Trophoblast cell (in vitro differentiated cells and primary cell): ENCODE measurements at regions not wholly inside any gene's neighbourhood (a gene's known extent, or its start where the extent isn't known, plus 50 kb on each side); places are given as distances from the start of the nearest gene placed in this dataset.

Experiments
- DNase-seq, 2 donors: peaks; one replicate each; pipeline ENCODE4 v3.0.0-alpha.2; 2016
- H2AFZ ChIP-seq: 2 replicates; pipeline ENCODE4 v1.6.1; 2013; ENCODE audit warnings: low read length, moderate library complexity, mild to moderate bottlenecking; ENCODE audit not compliant: insufficient read depth, poor library complexity
- H2AK5ac ChIP-seq: 2 replicates; pipeline ENCODE4 v1.6.1; 2013; ENCODE audit warnings: mild to moderate bottlenecking, low read length
- H2BK120ac ChIP-seq: 2 replicates; pipeline ENCODE4 v1.6.1; 2013; ENCODE audit warnings: low read length, mild to moderate bottlenecking, moderate library complexity; ENCODE audit not compliant: insufficient read depth, poor library complexity
- H2BK12ac ChIP-seq: 2 replicates; pipeline ENCODE4 v1.6.1; 2013; ENCODE audit warnings: mild to moderate bottlenecking, low read length, moderate library complexity
- H2BK5ac ChIP-seq: 2 replicates; pipeline ENCODE4 v1.6.1; 2013; ENCODE audit warnings: low read length, low read depth, moderate library complexity, mild to moderate bottlenecking; ENCODE audit not compliant: poor library complexity
- H3K14ac ChIP-seq: 2 replicates; pipeline ENCODE4 v1.6.1; 2013; ENCODE audit warnings: mild to moderate bottlenecking, low read length
- H3K18ac ChIP-seq: 2 replicates; pipeline ENCODE4 v1.6.1; 2013; ENCODE audit warnings: mild to moderate bottlenecking, low read length
- H3K23ac ChIP-seq: 2 replicates; pipeline ENCODE4 v1.6.1; 2013; ENCODE audit warnings: low read length
- H3K27ac ChIP-seq: 2 replicates; pipeline ENCODE4 v1.5.1; 2013; ENCODE audit warnings: low read depth, mild to moderate bottlenecking, inconsistent platforms, low read length, moderate library complexity
- H3K27me3 ChIP-seq: 2 replicates; pipeline ENCODE4 v1.6.1; 2013; ENCODE audit warnings: inconsistent platforms, mild to moderate bottlenecking, low read length, moderate library complexity; ENCODE audit not compliant: insufficient read depth
- H3K36me3 ChIP-seq, 2 experiments: 1 replicate in 1 of 2; 2 replicates in 1 of 2; pipeline ENCODE4 v1.6.1; 2013; ENCODE audit warnings: low read length in 2 of 2, mild to moderate bottlenecking in 2 of 2, moderate library complexity in 1 of 2; ENCODE audit not compliant: insufficient read depth in 2 of 2, control insufficient read depth in 1 of 2
- H3K4ac ChIP-seq: 2 replicates; pipeline ENCODE4 v1.6.1; 2013; ENCODE audit warnings: low read depth, mild to moderate bottlenecking, low read length, moderate library complexity
- H3K4me1 ChIP-seq, 2 experiments: 1 replicate in 1 of 2; 2 replicates in 1 of 2; pipeline ENCODE4 v1.6.1; 2013; ENCODE audit warnings: low read length in 2 of 2, mild to moderate bottlenecking in 2 of 2, moderate library complexity in 1 of 2; ENCODE audit not compliant: insufficient read depth in 2 of 2, control insufficient read depth in 1 of 2
- H3K4me2 ChIP-seq: 2 replicates; pipeline ENCODE4 v1.6.1; 2013; ENCODE audit warnings: inconsistent platforms, mild to moderate bottlenecking, low read length, moderate library complexity
- H3K4me3 ChIP-seq: 2 replicates; pipeline ENCODE4 v1.5.1; 2013; ENCODE audit warnings: mild to moderate bottlenecking, low read depth, low read length, inconsistent platforms
- H3K79me1 ChIP-seq: one replicate; pipeline ENCODE4 v1.6.1; 2013; ENCODE audit warnings: low read length
- H3K79me2 ChIP-seq: 2 replicates; pipeline ENCODE4 v1.6.1; 2013; ENCODE audit warnings: low read length, mild to moderate bottlenecking; ENCODE audit not compliant: control insufficient read depth, insufficient read depth, poor library complexity
- H3K9ac ChIP-seq: 2 replicates; pipeline ENCODE4 v1.6.1; 2013; ENCODE audit warnings: mild to moderate bottlenecking, low read length
- H3K9me3 ChIP-seq: 2 replicates; pipeline ENCODE4 v1.6.1; 2013; ENCODE audit warnings: low read depth, mild to moderate bottlenecking, control low read depth, inconsistent platforms, low read length; ENCODE audit not compliant: insufficient read depth
- H4K12ac ChIP-seq: 2 replicates; pipeline ENCODE4 v1.6.1; 2013; ENCODE audit warnings: low read depth, mild to moderate bottlenecking, low read length, moderate library complexity
- H4K8ac ChIP-seq: 2 replicates; pipeline ENCODE4 v1.6.1; 2013; ENCODE audit warnings: low read depth, mild to moderate bottlenecking, low read length, moderate library complexity
- H4K91ac ChIP-seq: one replicate; pipeline ENCODE4 v1.6.1; 2013; ENCODE audit warnings: low read depth, mild to moderate bottlenecking, low read length, moderate library complexity
- WGBS: extraction: QIAGEN DNeasy Blood & Tissue Kit; methylation state at CpG from one replicate; pipeline ENCODE4 v1.1.7; 2013; ENCODE audit warnings: missing lambda C conversion rate; ENCODE audit not compliant: insufficient read length, insufficient coverage; ENCODE audit errors: extremely low coverage; 5-methylcytosine and 5-hydroxymethylcytosine counted together

DNA sequence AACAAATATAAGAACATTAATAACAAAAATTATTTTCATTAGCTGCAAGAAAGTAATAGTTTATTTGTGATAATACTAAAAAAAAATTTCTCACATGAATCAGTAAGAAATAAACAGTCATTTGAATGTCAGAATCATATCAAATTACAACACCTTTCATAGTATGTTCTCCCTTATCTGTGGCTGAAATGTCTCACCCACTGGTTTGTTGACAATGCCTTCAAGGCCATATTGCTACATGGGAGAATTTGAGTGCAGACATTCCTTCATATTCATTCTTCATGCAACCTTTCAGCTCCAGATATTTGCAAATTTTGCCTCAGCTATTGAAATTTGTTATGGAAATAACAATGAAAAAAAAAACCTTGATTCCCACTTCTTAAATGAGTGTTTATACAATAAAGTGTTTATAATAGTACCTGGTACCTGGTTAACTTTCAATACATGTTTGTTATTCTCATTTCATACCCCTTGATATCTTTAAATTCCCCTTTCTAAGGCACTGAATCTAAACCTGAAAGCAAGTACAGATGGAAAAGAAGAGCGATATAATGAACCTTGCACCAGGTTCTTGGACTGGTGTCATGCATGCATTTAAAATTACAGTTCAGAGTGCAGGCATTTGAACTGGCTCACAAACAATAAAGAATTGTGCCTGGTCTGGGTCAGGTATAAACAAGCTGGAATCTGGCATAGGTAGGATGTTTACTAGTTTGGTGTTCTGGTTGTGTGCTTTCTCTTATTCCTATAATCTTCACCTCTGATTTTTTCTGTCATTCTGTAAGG, 242.2 kb upstream of the ADGRL2 start:
- Histone ChIP-seq H4K12ac (no peak overlapping the region), H3K18ac (no peak overlapping the region), H2BK12ac (no peak overlapping the region), H3K4me3 (no peak overlapping the region), H4K91ac (no peak overlapping the region), H2BK5ac (no peak overlapping the region), H3K9ac (no peak overlapping the region), H3K9me3 (no peaks in the 10 kb centered on the region), H3K4me1 (peaks cover 5 to 8% of the 10 kb centered on the region in 2 experiments), H3K27ac (no peak overlapping the region), H3K4me2 (no peak overlapping the region), H3K36me3 (no peaks in the 10 kb centered on the region), H3K14ac (no peak overlapping the region), H2AK5ac (no peak overlapping the region), H3K4ac (no peak overlapping the region), H3K27me3 (no peaks in the 10 kb centered on the region), H2BK120ac (no peak overlapping the region), H2AFZ (no peak overlapping the region), H3K79me2 (no peaks in the 10 kb centered on the region), H3K79me1 (peaks cover 2% of the 10 kb centered on the region), H4K8ac (no peak overlapping the region), H3K23ac (no peak overlapping the region)
- no peak for DNase-seq
- no CpG with 5 or more reads among the region's 1 CpG for WGBS

DNA sequence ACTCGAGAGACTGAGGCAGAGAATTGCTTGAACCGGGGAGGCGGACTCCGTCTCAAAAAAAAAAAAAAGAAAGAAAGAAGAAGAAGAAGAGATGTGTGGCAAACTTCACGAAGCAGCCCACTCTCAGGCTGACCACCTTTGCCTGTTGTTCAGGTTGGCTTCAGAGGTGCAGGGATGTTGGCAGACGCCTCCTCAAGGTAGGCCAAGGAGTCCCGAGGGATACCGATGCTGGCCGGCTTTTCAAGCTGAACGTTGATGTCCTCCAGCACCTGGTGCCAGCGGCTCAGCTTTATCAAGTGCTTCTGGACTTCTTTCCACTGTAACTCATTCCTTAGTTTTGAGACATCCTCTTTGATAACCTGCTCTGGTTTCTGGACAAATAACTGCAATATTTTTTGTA, 243.8 kb upstream of the ADGRL2 start:
- no peaks in the 10 kb centered on the region for H3K36me3 ChIP-seq
- H3K4me1 ChIP-seq: peaks cover 5 to 10% of the 10 kb centered on the region in 2 experiments
- H2BK12ac ChIP-seq: peak overlapping the region; percentile 41
- no peak overlapping the region for H3K4me3 ChIP-seq
- H3K14ac ChIP-seq: no peak overlapping the region
- H3K27me3 ChIP-seq: no peaks in the 10 kb centered on the region
- no peak overlapping the region for H3K4ac ChIP-seq
- no peak overlapping the region for H2AFZ ChIP-seq
- peaks cover 4% of the 10 kb centered on the region for H3K79me1 ChIP-seq
- H4K8ac ChIP-seq: no peak overlapping the region
- H4K12ac ChIP-seq: no peak overlapping the region
- H3K9me3 ChIP-seq: no peaks in the 10 kb centered on the region
- no peaks in the 10 kb centered on the region for H3K79me2 ChIP-seq
- H2AK5ac ChIP-seq: peak overlapping the region; percentile 38
- H4K91ac ChIP-seq: peak overlapping the region; percentile 5
- H3K4me2 ChIP-seq: no peak overlapping the region
- WGBS: no CpG with 5 or more reads among the region's 11 CpGs
- H2BK5ac ChIP-seq: no peak overlapping the region
- peak in 1 of 2 donors; percentile 32 for DNase-seq
- no peak overlapping the region for H2BK120ac ChIP-seq
- H3K9ac ChIP-seq: no peak overlapping the region
- H3K23ac ChIP-seq: no peak overlapping the region
- no peak overlapping the region for H3K27ac ChIP-seq
- H3K18ac ChIP-seq: no peak overlapping the region

DNA sequence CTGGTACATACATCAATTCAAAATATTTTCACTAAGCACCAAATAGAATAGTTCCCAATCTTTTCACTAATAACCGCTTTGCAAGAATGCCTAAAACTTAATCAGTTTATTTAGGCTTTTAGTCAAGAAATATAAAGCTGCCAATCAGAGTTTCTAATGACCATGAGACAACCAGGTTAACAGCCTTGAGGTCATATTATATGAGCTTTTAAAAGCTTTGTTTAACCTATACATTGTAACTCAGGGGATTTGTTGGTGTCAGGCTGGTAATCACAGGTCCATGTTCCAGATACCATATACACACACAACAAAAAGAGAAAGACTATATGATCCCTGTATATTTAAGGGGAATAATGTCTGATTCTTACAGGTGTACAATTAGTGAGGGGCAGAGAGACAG, 246.2 kb upstream of the ADGRL2 start:
- no peak overlapping the region for H4K91ac ChIP-seq
- no peaks in the 10 kb centered on the region for H3K27me3 ChIP-seq
- H3K4me2 ChIP-seq: no peak overlapping the region
- H3K23ac ChIP-seq: no peak overlapping the region
- peaks cover 2 to 17% of the 10 kb centered on the region in 2 experiments for H3K4me1 ChIP-seq
- H3K9me3 ChIP-seq: no peaks in the 10 kb centered on the region
- no peak overlapping the region for H2BK12ac ChIP-seq
- no peak overlapping the region for H4K8ac ChIP-seq
- no peak overlapping the region for H3K9ac ChIP-seq
- H3K79me2 ChIP-seq: no peaks in the 10 kb centered on the region
- H3K18ac ChIP-seq: no peak overlapping the region
- no peaks in the 10 kb centered on the region for H3K36me3 ChIP-seq
- no CpG with 5 or more reads among the region's 1 CpG for WGBS
- H4K12ac ChIP-seq: no peak overlapping the region
- no peak for DNase-seq
- H3K4ac ChIP-seq: no peak overlapping the region
- no peak overlapping the region for H3K4me3 ChIP-seq
- no peak overlapping the region for H2BK120ac ChIP-seq
- no peak overlapping the region for H2AFZ ChIP-seq
- H3K14ac ChIP-seq: no peak overlapping the region
- H2AK5ac ChIP-seq: peak overlapping the region; percentile 26
- H3K79me1 ChIP-seq: peaks cover 7% of the 10 kb centered on the region
- H2BK5ac ChIP-seq: no peak overlapping the region
- H3K27ac ChIP-seq: no peak overlapping the region

GRCh38 chr1:81554108-81554507, 246.6 kb upstream of the ADGRL2 start:
- no peak overlapping the region for H3K9ac ChIP-seq
- no peak overlapping the region for H4K8ac ChIP-seq
- no peak overlapping the region for H3K4me2 ChIP-seq
- peaks cover 7% of the 10 kb centered on the region for H3K79me1 ChIP-seq
- no peaks in the 10 kb centered on the region for H3K36me3 ChIP-seq
- H2AFZ ChIP-seq: no peak overlapping the region
- peak overlapping the region; percentile 83 for H2AK5ac ChIP-seq
- H3K27ac ChIP-seq: no peak overlapping the region
- no peak overlapping the region for H3K4ac ChIP-seq
- WGBS: no CpG with 5 or more reads among the region's 2 CpGs
- no peaks in the 10 kb centered on the region for H3K27me3 ChIP-seq
- no peaks in the 10 kb centered on the region for H3K9me3 ChIP-seq
- no peak overlapping the region for H2BK5ac ChIP-seq
- no peak for DNase-seq
- no peaks in the 10 kb centered on the region for H3K79me2 ChIP-seq
- H3K14ac ChIP-seq: no peak overlapping the region
- H3K4me1 ChIP-seq: peaks cover 2 to 17% of the 10 kb centered on the region in 2 experiments
- H3K18ac ChIP-seq: no peak overlapping the region
- no peak overlapping the region for H3K23ac ChIP-seq
- peak overlapping the region; percentile 43 for H2BK120ac ChIP-seq
- H4K91ac ChIP-seq: no peak overlapping the region
- H4K12ac ChIP-seq: no peak overlapping the region
- H3K4me3 ChIP-seq: no peak overlapping the region
- H2BK12ac ChIP-seq: peak overlapping the region; percentile 58
